ENCODE measurements at regions not wholly inside any gene's neighbourhood (a gene's known extent, or its start where the extent isn't known, plus 50 kb on each side); places are given as distances from the start of the nearest gene placed in this dataset.
"Not testable (repeated sequence)": the region's sequence is repeated elsewhere in the genome, so short reads cannot be mapped to it uniquely, and the experiment has no call there.

GRCh38 chr7:9608560-9608959 lies 1175.2 kb downstream of the NXPH1 start:
- no peak overlapping the region for H3K9ac ChIP-seq (ENCODE audit: extremely low read depth, insufficient read length, low read length)
- TF ChIP-seq CTCF (conservative IDR thresholded peaks at IDR 0.05), result no peak
- H2BK15ac ChIP-seq (ENCODE audit: low read depth, low read length), result no peak overlapping the region
- no peak overlapping the region for H3K18ac ChIP-seq (ENCODE audit: insufficient read length, low read depth, low read length)
- DNase-seq, result no peak
- H3K56ac ChIP-seq (ENCODE audit: insufficient read length, low read depth, low read length), result no peak overlapping the region
- no peaks in the 10 kb centered on the region for H3K36me3 Mint-ChIP-seq (ENCODE audit: insufficient read depth in 1 of 3, low read depth in 3 of 3)
- no peaks in the 10 kb centered on the region for H3K4me1 ChIP-seq (ENCODE audit: insufficient read depth, low read length)
- no peaks in the 10 kb centered on the region for H3K9me3 ChIP-seq (ENCODE audit: control insufficient read depth, low read depth, low read length)
- no peak overlapping the region for H2BK12ac ChIP-seq (ENCODE audit: insufficient read length, low read depth, low read length)
- no peak overlapping the region for H3K4ac ChIP-seq (ENCODE audit: low read depth, low read length)
- H4K91ac ChIP-seq (ENCODE audit: insufficient read length, low read depth, low read length), result no peak overlapping the region
- no peak overlapping the region for H2AK5ac ChIP-seq (ENCODE audit: insufficient read length, low read length)
- H3K4me1 Mint-ChIP-seq, result no peaks in the 10 kb centered on the region
- no peak overlapping the region for H3K4me3 Mint-ChIP-seq
- no peak overlapping the region for H3K27ac ChIP-seq (ENCODE audit: insufficient read length, low read depth, low read length)
- H3K9me3 Mint-ChIP-seq, result no peaks in the 10 kb centered on the region
- no peak overlapping the region for H2BK120ac ChIP-seq (ENCODE audit: low read depth, low read length, poor library complexity, severe bottlenecking)
- no peak overlapping the region for H3T11ph ChIP-seq (ENCODE audit: low read length)
- H3K27me3 Mint-ChIP-seq (ENCODE audit: low read depth), result no peaks in the 10 kb centered on the region
- H4K5ac ChIP-seq (ENCODE audit: insufficient read length, low read depth, low read length), result no peak overlapping the region
- H3K14ac ChIP-seq (ENCODE audit: insufficient read depth, low read length), result no peak overlapping the region
- H2BK20ac ChIP-seq (ENCODE audit: low read depth, low read length, poor library complexity, severe bottlenecking), result no peak overlapping the region
- no peaks in the 10 kb centered on the region for H3K27me3 ChIP-seq (ENCODE audit: insufficient read depth, low read length)
- no peaks in the 10 kb centered on the region for H3K79me1 ChIP-seq (ENCODE audit: insufficient read depth, low read depth, low read length, poor library complexity, severe bottlenecking)
- no peak overlapping the region for H2AFZ ChIP-seq (ENCODE audit: low read length)
- H2BK5ac ChIP-seq (ENCODE audit: insufficient read length, low read length), result no peak overlapping the region
- no peak overlapping the region for H3K23ac ChIP-seq (ENCODE audit: insufficient read length, low read depth, low read length)
- no peak overlapping the region for H3K27ac Mint-ChIP-seq
- no peak overlapping the region for H3K4me2 ChIP-seq (ENCODE audit: insufficient read depth, insufficient read length, low read length)
- no peaks in the 10 kb centered on the region for H3K79me2 ChIP-seq (ENCODE audit: insufficient read depth, low read length)
- no peak overlapping the region for H4K8ac ChIP-seq (replicated peaks; ENCODE audit: insufficient read length, low read depth, low read length)
- no peaks in the 10 kb centered on the region for H3K23me2 ChIP-seq (ENCODE audit: insufficient read length, low read depth, low read length, poor library complexity, severe bottlenecking)
- H4K20me1 ChIP-seq (ENCODE audit: control insufficient read depth, insufficient read depth, insufficient read length), result no peaks in the 10 kb centered on the region
- WGBS (ENCODE audit: extremely low coverage, insufficient read length, low lambda C conversion rate), result no CpG with 5 or more reads among the region's 1 CpG

GRCh38 chr7:9620899-9621298 lies 1187.5 kb downstream of the NXPH1 start:
- H3K23ac ChIP-seq (ENCODE audit: insufficient read length, low read depth, low read length); H3K4me1 ChIP-seq (ENCODE audit: insufficient read depth, low read length); H4K91ac ChIP-seq (ENCODE audit: insufficient read length, low read depth, low read length); H3K9ac ChIP-seq (ENCODE audit: extremely low read depth, insufficient read length, low read length); H4K8ac ChIP-seq (replicated peaks; ENCODE audit: insufficient read length, low read depth, low read length); H3K9me3 Mint-ChIP-seq; H2BK20ac ChIP-seq (ENCODE audit: low read depth, low read length, poor library complexity, severe bottlenecking); H3K27me3 Mint-ChIP-seq (ENCODE audit: low read depth); H3K23me2 ChIP-seq (ENCODE audit: insufficient read length, low read depth, low read length, poor library complexity, severe bottlenecking); H3K4me3 Mint-ChIP-seq; H4K20me1 ChIP-seq (ENCODE audit: control insufficient read depth, insufficient read depth, insufficient read length); H3K36me3 Mint-ChIP-seq (ENCODE audit: insufficient read depth in 1 of 3, low read depth in 3 of 3); H3K4ac ChIP-seq (ENCODE audit: low read depth, low read length); H4K5ac ChIP-seq (ENCODE audit: insufficient read length, low read depth, low read length); H2BK12ac ChIP-seq (ENCODE audit: insufficient read length, low read depth, low read length); H3K18ac ChIP-seq (ENCODE audit: insufficient read length, low read depth, low read length); H3K79me2 ChIP-seq (ENCODE audit: insufficient read depth, low read length); H2BK120ac ChIP-seq (ENCODE audit: low read depth, low read length, poor library complexity, severe bottlenecking); H2AK5ac ChIP-seq (ENCODE audit: insufficient read length, low read length); H3K14ac ChIP-seq (ENCODE audit: insufficient read depth, low read length); H2BK15ac ChIP-seq (ENCODE audit: low read depth, low read length); H2AFZ ChIP-seq (ENCODE audit: low read length); H3K4me2 ChIP-seq (ENCODE audit: insufficient read depth, insufficient read length, low read length); H3T11ph ChIP-seq (ENCODE audit: low read length); H3K4me1 Mint-ChIP-seq; H3K79me1 ChIP-seq (ENCODE audit: insufficient read depth, low read depth, low read length, poor library complexity, severe bottlenecking); H3K27ac ChIP-seq (ENCODE audit: insufficient read length, low read depth, low read length); H3K9me3 ChIP-seq (ENCODE audit: control insufficient read depth, low read depth, low read length); H3K27me3 ChIP-seq (ENCODE audit: insufficient read depth, low read length); H3K56ac ChIP-seq (ENCODE audit: insufficient read length, low read depth, low read length); H2BK5ac ChIP-seq (ENCODE audit: insufficient read length, low read length): not testable (repeated sequence)
- peak overlapping the region in 2 of 3 experiments; percentile 68 to 89; a peak in 2 of 7 replicates for H3K27ac Mint-ChIP-seq
- no CpG with 5 or more reads among the region's 6 CpGs for WGBS (ENCODE audit: extremely low coverage, insufficient read length, low lambda C conversion rate)
- DNase-seq, result peak; percentile 28

Measured in H9 (cell line).